GM18858 (cell line): ENCODE measurements at regions not wholly inside any gene's neighbourhood (a gene's known extent, or its start where the extent isn't known, plus 50 kb on each side); places are given as distances from the start of the nearest gene placed in this dataset.

Experiments used
- ATAC-seq: cut with Tn5 transposase; IDR thresholded peaks from one replicate; pipeline ENCODE4 v1.9.1; 2021; ENCODE audit not compliant: unreplicated experiment

DNA sequence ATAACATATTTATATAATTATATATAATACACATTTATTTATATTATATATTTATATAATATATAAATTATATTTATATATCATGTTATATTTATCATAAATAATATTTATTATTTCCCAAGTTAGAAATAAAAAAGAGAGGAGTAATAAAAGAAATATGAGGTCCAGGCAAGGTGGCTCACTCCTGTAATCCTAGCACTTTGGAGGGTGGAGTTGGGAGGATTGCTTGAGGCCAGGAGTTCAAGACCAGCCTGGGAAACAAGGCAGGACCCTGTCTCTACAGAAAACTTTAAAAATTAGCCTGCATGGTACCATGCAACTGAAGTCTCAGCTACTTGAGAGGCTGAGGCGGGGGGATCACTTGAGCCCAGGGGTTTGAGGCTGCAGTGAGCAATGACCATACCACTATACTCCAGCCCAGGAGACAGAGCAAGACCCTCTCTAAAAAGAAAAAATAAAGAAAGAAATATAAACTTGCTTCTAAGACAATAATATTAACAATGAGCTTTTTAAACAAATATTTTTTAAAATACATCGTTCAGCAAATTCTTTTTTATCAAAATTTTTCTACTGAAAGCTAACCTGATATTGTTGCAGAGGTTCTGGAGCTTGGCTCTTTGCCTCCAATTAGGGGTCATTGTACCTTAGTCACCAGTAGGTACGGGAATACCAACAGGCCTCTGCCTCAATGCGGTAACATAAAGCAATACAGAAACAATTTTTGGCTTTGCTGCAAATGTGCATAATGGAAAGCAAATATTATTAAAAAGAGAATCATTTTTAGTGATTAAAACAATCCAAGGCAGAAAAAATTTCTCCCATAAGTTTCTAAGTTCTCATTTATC lies 290.0 kb downstream of the SETD4 start:
- no peak for ATAC-seq

DNA sequence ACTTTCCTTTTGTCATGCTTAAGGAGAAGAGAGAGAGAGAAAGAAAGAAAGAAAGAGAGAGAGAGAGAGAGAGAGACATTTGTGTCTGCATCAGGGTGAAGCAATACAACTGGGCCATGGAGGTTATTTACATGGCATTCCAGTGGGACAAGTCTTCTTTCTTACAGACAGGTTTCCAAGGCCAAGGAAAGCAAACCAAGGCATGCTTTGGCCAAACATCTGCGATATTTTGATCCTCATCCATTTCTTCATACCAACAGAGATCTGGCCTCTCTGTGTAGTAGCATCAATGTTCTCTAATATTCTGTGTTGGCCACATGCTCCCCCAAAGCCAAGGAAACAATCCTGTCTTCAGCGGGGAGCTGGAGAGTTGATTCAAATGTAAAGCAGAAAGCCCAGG lies 292.1 kb downstream of the SETD4 start:
- no peak for ATAC-seq

- ATAC-seq: no peak
These were observed 295.7 kb downstream of the SETD4 start for GRCh38 chr21:35764586-35764985.

- no peak for ATAC-seq
These were observed 296.2 kb downstream of the SETD4 start for GRCh38 chr21:35764077-35764476.

- no peak for ATAC-seq
These were observed 305.7 kb downstream of the SETD4 start for GRCh38 chr21:35754583-35754982.

GRCh38 chr21:35753308-35753707 lies 307.0 kb downstream of the SETD4 start:
- no peak for ATAC-seq

- no peak for ATAC-seq
These were observed 309.2 kb downstream of the SETD4 start for GRCh38 chr21:35751171-35751570.

DNA sequence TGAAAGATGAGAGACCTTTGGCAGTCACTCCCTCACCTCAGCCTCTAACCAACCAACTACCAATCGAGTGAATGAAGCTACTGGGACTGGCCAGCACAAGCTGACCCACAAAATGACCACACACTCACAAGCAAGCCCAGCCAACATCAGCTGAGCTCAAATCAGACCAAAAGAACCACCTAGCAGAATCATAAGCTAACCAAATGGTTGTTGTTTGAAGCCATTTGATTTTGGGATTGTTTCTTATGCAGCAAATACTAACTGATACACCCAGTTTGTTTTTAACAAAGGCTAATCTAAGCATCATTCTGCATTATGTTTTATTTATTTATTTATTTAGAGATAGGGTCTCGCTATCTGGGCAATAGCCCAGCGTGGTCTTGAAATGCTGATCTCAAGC lies 310.4 kb downstream of the SETD4 start:
- no peak for ATAC-seq

- no peak for ATAC-seq
These were observed 311.5 kb downstream of the SETD4 start for GRCh38 chr21:35748678-35749314.

- no peak for ATAC-seq
These were observed 316.8 kb downstream of the SETD4 start for GRCh38 chr21:35743571-35743970.

GRCh38 chr21:35738347-35738961 lies 321.9 kb downstream of the SETD4 start:
- ATAC-seq: no peak

DNA sequence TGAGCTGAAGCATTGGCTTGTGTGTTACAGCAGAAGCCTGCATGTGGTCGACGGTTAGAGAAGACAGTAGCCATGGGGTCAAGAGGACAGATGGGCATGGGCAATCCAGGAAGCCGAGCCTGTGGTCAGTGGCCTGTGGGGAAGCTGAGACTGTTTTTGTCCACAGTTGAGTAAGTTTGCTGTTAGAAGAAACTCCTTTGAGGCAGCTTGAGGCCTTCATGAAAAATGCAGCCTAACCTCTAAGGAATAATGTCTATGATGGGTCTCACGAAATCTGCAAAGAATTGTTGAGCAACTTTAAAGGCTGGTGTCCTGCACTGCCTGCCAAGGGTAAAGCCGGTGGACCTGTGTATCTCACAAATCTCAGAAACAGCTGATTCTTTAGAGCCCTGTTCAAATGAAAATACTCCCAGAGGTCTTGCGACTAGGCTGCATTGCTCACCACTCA lies 322.4 kb downstream of the SETD4 start:
- no peak for ATAC-seq

- no peak for ATAC-seq
These were observed 322.9 kb downstream of the SETD4 start for GRCh38 chr21:35737449-35737848.

DNA sequence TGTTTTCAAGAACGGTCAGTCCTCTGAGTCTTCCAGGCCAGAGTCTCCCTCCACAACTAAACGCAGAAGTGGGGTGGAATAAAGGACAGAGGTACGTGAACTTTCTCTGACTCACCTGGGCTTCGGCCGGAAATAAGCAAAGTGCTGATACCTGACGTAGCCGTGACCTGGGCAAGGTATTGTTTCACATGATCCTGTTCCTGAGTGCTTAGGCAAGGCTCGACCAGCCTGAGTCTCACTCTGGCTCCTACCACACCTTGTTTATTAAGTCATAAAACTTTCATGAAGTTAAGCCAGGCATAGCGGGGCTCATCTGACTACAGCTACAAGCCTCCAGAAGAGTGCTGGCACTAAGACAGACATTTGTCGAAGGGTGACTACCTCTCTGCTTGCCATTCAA lies 327.5 kb downstream of the SETD4 start:
- ATAC-seq: no peak

DNA sequence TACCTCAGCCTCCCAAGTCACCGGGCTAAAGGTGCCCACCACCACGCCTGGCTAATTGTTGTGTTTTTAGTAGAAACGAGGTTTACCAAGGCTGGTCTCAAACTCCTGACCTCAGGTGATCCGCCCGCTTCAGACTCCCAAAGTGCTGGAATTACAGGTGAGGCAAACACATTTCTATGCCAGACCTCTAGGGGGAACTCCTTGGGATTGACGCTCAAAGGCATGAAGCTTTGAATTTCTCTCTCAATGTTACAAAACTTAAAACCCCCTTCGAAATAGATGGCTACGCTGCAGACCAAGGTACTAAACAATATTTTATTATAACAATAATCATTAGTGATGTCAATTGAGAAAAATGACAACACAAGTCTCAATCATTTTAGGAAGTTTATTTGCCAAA lies 330.0 kb downstream of the SETD4 start:
- ATAC-seq: no peak

DNA sequence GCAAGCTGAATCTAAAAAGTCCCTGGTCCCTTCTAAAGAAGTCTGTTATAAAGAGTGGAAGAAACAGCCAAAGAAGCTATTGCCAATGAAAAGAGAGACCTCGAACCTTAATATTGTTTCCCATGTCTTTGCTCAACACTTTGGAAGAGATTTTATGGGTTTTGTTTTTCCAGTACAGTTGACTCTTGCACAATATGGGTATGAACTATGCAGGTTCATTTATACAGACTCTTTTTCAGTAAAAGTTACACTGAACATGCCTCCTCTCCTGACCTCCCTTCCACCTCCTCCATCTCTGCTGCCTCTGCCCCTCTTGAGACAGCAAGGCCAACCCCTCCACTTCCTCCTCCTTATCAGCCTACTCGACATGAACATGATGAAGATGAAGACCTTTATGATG lies 332.5 kb downstream of the SETD4 start:
- no peak for ATAC-seq

GRCh38 chr21:35724156-35724555 lies 336.2 kb downstream of the SETD4 start:
- ATAC-seq: no peak

DNA sequence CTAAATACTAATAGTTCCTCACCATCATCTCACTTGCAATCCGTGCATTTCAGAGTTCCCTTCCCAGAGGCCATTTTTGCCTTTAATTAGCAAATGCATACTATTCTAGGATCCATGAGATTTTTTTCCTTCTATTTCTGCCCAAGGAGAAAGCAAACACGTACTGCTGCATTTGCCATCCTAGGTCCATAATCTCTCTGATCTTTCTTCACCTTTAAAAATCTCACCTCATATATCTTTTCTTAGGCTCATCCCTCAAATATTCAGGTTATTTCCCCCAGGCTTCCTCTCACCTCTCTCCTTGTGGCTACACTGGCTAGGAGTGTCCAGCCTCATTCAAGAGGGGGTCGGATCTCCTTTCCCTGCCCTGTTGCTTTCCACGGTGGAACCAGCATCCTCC lies 338.6 kb downstream of the SETD4 start:
- no peak for ATAC-seq

DNA sequence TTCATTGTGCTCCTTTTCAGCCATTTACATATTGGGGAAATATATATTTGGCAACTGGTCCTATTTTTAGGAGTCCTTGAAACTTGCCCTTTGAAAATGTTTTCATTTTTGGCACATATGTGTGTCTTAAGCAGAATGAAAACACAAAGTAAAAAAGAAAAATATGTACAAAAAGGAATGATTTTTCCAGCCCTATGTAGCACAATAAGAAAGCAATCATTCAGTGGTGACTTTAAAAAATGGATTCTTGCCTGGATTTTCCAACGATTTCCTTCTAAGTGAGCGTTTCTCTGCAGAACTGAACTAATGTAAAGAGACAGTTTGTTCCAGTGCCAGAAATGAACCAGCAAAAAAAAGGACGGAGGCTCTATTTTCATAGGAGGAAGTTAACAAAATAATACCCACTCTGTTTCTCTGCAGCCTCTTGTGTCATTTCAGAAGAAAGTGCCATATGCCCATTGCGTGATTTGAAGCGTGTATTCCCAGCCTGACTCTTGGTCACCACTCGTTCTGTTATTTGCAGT lies 340.1 kb downstream of the SETD4 start:
- ATAC-seq: no peak

- ATAC-seq: no peak
These were observed 341.2 kb downstream of the SETD4 start for GRCh38 chr21:35719080-35719479.

DNA sequence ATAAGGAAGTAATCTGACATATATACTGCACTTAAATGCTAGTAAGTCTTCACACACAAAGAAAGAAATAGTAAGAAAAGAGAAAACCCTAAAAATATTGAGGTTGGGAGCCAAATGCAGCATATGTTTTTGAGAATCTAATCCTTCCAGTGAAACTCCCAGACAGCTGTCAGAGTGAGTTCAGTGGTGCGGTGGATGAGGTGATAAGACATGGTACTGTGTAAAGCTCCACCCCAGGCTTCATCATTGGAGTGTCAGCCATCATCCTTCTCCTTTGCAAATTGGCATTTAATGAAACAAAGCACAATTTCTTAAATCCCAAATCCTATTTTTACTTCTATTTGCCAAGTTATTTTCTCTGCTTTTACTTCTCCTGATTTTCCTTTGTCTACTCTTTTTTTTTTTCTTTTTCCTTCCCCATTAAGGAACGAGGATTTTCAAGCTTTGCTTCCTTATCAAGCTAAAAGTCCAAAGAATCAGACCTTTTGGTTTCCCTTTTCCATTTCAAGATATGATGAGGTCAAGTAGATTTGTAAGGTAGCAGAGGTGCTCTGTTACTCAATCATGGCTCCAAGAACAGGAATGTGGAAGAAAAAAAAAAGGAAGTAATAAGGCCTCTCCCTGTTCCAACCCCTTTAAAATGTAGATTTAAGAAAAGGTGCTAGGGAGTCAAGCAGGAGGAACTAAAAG lies 343.3 kb downstream of the SETD4 start:
- no peak for ATAC-seq
